IPS-15b (cell line): ENCODE measurements at regions not wholly inside any gene's neighbourhood (a gene's known extent, or its start where the extent isn't known, plus 50 kb on each side); places are given as distances from the start of the nearest gene placed in this dataset.
"Not testable (repeated sequence)": the region's sequence is repeated elsewhere in the genome, so short reads cannot be mapped to it uniquely, and the experiment has no call there.

Experiments
- H3K27me3 ChIP-seq: one replicate; pipeline ENCODE4 v1.6.1; 2013; ENCODE audit warnings: low read length; ENCODE audit not compliant: control insufficient read depth, insufficient read depth
- H3K36me3 ChIP-seq: one replicate; pipeline ENCODE4 v1.6.1; 2013; ENCODE audit warnings: low read length; ENCODE audit not compliant: control insufficient read depth, insufficient read depth
- H3K4me1 ChIP-seq: one replicate; pipeline ENCODE4 v1.6.1; 2013; ENCODE audit warnings: mild to moderate bottlenecking, low read length; ENCODE audit not compliant: control insufficient read depth, insufficient read depth
- H3K4me3 ChIP-seq: one replicate; pipeline ENCODE4 v1.5.1; 2013; ENCODE audit warnings: low read depth, low read length
- H3K9ac ChIP-seq: one replicate; pipeline ENCODE4 v1.6.1; 2013; ENCODE audit warnings: low read depth, mild to moderate bottlenecking, low read length
- H3K9me3 ChIP-seq: one replicate; pipeline ENCODE4 v1.6.1; 2013; ENCODE audit warnings: mild to moderate bottlenecking, low read length; ENCODE audit not compliant: control insufficient read depth, insufficient read depth

DNA sequence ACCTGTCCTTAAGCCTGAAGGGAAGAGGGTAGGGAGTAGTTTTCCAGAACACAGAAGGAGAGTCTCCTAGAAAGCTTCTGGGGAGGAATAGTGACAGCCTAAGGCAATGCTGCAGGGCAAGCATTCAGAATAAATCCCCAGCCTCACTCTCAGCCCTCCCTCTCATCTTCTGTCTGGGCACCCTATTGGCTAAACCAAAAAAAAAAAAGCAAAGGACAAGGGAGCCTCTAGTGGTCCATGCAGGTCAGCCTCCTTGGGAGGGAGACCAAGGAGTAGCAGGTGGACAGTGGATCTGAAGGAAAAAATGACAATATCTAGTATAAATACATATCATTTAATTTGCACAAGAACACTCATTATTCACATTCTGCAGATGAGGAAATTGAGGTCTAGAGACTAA lies 168.3 kb downstream of the HINT1 start:
- not testable (repeated sequence) for H3K4me3 ChIP-seq, H3K27me3 ChIP-seq, H3K9me3 ChIP-seq, H3K9ac ChIP-seq, H3K4me1 ChIP-seq, H3K36me3 ChIP-seq

GRCh38 chr5:130995851-130996250 lies 169.2 kb downstream of the HINT1 start:
- Histone ChIP-seq H3K9me3 (no peaks in the 10 kb centered on the region), H3K4me3 (no peak overlapping the region), H3K9ac (no peak overlapping the region), H3K36me3 (no peaks in the 10 kb centered on the region), H3K27me3 (no peaks in the 10 kb centered on the region), H3K4me1 (peaks cover 3% of the 10 kb centered on the region)

DNA sequence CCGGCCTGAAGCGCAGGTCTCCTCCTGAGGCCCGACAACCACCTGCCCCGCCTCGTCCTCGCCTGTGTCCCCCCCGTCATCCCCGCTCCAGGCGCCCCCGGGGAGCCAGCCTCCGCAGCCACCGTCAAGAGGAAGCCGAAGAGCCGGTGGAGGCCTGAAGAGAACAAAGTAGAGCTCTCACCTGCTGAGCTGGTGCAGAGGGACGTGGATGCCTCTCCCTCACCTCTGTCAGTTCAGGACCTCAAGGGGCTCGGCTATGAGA lies 169.9 kb downstream of the HINT1 start:
- H3K4me3 ChIP-seq = no peak overlapping the region
- H3K9me3 ChIP-seq = no peaks in the 10 kb centered on the region
- no peaks in the 10 kb centered on the region for H3K27me3 ChIP-seq
- no peaks in the 10 kb centered on the region for H3K36me3 ChIP-seq
- H3K9ac ChIP-seq = no peak overlapping the region
- peaks cover 3% of the 10 kb centered on the region for H3K4me1 ChIP-seq

GRCh38 chr5:130994496-130995253 lies 170.4 kb downstream of the HINT1 start:
- no peak overlapping the region for H3K9ac ChIP-seq
- H3K9me3 ChIP-seq = no peaks in the 10 kb centered on the region
- H3K36me3 ChIP-seq = no peaks in the 10 kb centered on the region
- H3K27me3 ChIP-seq = no peaks in the 10 kb centered on the region
- H3K4me3 ChIP-seq = no peak overlapping the region
- H3K4me1 ChIP-seq = peaks cover under 1% of the 10 kb centered on the region

DNA sequence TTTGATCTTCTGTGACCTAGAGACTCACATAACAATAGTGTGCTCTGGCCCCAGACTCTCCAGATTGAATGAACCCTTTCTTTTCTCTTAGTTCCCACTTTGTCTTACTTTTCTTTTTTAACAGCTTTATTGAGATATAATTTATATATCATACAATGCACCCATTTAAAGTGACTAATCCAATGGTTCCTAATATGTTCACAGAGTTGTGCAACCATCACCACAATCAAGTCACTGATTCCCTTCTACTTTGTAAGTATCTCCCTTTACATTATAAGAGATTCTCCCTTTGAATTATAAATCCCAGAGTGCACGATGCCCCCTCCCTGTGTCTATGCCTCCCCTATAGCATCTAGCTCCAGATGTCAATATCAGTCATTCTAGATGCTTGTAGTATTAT lies 172.4 kb downstream of the HINT1 start:
- H3K4me3 ChIP-seq = no peak overlapping the region
- no peaks in the 10 kb centered on the region for H3K36me3 ChIP-seq
- no peaks in the 10 kb centered on the region for H3K27me3 ChIP-seq
- H3K4me1 ChIP-seq = no peaks in the 10 kb centered on the region
- H3K9me3 ChIP-seq = no peaks in the 10 kb centered on the region
- H3K9ac ChIP-seq = no peak overlapping the region

DNA sequence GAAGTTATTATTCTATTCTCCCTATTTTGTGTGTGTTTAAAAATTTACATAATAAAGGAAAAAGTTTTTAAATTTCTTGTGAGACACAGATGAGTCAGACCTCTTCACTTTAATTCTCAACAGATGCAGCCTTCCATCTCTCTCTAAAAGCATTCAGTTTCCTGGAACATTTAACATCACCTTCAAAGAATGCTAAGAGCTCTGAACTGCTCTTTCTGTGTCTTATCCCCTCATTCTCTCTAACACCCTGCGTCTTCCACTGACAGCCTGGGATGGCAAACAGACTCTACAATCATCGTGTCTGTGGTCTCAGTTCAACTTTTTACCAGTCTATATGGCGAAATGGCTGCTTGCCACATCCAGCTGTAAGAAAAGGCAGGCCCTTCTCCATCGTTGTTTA lies 173.0 kb downstream of the HINT1 start:
- Histone ChIP-seq H3K9ac (no peak overlapping the region), H3K4me1 (no peaks in the 10 kb centered on the region), H3K4me3 (no peak overlapping the region), H3K27me3 (no peaks in the 10 kb centered on the region), H3K9me3 (no peaks in the 10 kb centered on the region), H3K36me3 (no peaks in the 10 kb centered on the region)

GRCh38 chr5:130985776-130986175 lies 179.3 kb downstream of the HINT1 start:
- H3K4me3 ChIP-seq = no peak overlapping the region
- H3K27me3 ChIP-seq = no peaks in the 10 kb centered on the region
- H3K9ac ChIP-seq = no peak overlapping the region
- no peaks in the 10 kb centered on the region for H3K36me3 ChIP-seq
- H3K9me3 ChIP-seq = no peaks in the 10 kb centered on the region
- no peaks in the 10 kb centered on the region for H3K4me1 ChIP-seq

GRCh38 chr5:130981663-130982062 lies 183.4 kb downstream of the HINT1 start:
- H3K4me1 ChIP-seq = no peaks in the 10 kb centered on the region
- no peaks in the 10 kb centered on the region for H3K9me3 ChIP-seq
- no peak overlapping the region for H3K4me3 ChIP-seq
- no peak overlapping the region for H3K9ac ChIP-seq
- H3K36me3 ChIP-seq = no peaks in the 10 kb centered on the region
- H3K27me3 ChIP-seq = no peaks in the 10 kb centered on the region

- Histone ChIP-seq H3K9me3 (no peaks in the 10 kb centered on the region), H3K36me3 (no peaks in the 10 kb centered on the region), H3K27me3 (no peaks in the 10 kb centered on the region), H3K4me1 (peaks cover 5% of the 10 kb centered on the region), H3K4me3 (no peak overlapping the region), H3K9ac (no peak overlapping the region)
Observed at GRCh38 chr5:130978475-130978874, 186.6 kb downstream of the HINT1 start.

GRCh38 chr5:130976493-130976892 lies 188.6 kb downstream of the HINT1 start:
- Histone ChIP-seq H3K9ac (no peak overlapping the region), H3K9me3 (no peaks in the 10 kb centered on the region), H3K36me3 (no peaks in the 10 kb centered on the region), H3K27me3 (no peaks in the 10 kb centered on the region), H3K4me1 (peaks cover 5% of the 10 kb centered on the region), H3K4me3 (no peak overlapping the region)

GRCh38 chr5:130975847-130976246 lies 189.2 kb downstream of the HINT1 start:
- H3K27me3 ChIP-seq = no peaks in the 10 kb centered on the region
- H3K4me3 ChIP-seq = no peak overlapping the region
- H3K36me3 ChIP-seq = no peaks in the 10 kb centered on the region
- H3K9ac ChIP-seq = no peak overlapping the region
- peaks cover 5% of the 10 kb centered on the region for H3K4me1 ChIP-seq
- H3K9me3 ChIP-seq = no peaks in the 10 kb centered on the region

GRCh38 chr5:130975299-130975698 lies 189.8 kb downstream of the HINT1 start:
- H3K9ac ChIP-seq = no peak overlapping the region
- H3K27me3 ChIP-seq = no peaks in the 10 kb centered on the region
- H3K36me3 ChIP-seq = no peaks in the 10 kb centered on the region

More at GRCh38 chr5:130975299-130975698, 189.8 kb downstream of the HINT1 start:
- Histone ChIP-seq H3K4me1 (peaks cover 5% of the 10 kb centered on the region), H3K4me3 (no peak overlapping the region), H3K9me3 (no peaks in the 10 kb centered on the region)
